GM23248 (cell line): ENCODE measurements at regions not wholly inside any gene's neighbourhood (a gene's known extent, or its start where the extent isn't known, plus 50 kb on each side); places are given as distances from the start of the nearest gene placed in this dataset.

ENCODE experiments used
- DNase-seq: peaks from one replicate; pipeline ENCODE4 v3.0.0-alpha.2; 2015
- H2AFZ ChIP-seq: fragments of 200-600 bp; sonication (generic); 2 replicates; pipeline ENCODE4 v1.6.1; 2016; ENCODE audit warnings: antibody characterized with exemption
- H3F3A ChIP-seq: fragments of 200-600 bp; sonication (generic); 2 replicates; pipeline ENCODE4 v1.6.1; 2016; ENCODE audit warnings: mild to moderate bottlenecking, antibody characterized with exemption, mixed run types; ENCODE audit not compliant: insufficient read depth
- H3K27ac ChIP-seq: fragments of 200-600 bp; sonication (generic); 2 replicates; pipeline ENCODE4 v1.5.1; 2016; ENCODE audit warnings: mild to moderate bottlenecking
- H3K27me3 ChIP-seq: fragments of 200-600 bp; sonication (generic); replicated peaks from 2 replicates; pipeline ENCODE4 v1.6.1; 2016; ENCODE audit warnings: mild to moderate bottlenecking; ENCODE audit not compliant: insufficient read depth
- H3K36me3 ChIP-seq: fragments of 200-600 bp; sonication (generic); 2 replicates; pipeline ENCODE4 v1.6.1; 2016; ENCODE audit warnings: low read depth, mild to moderate bottlenecking
- H3K4me1 ChIP-seq: fragments of 200-600 bp; sonication (generic); 2 replicates; pipeline ENCODE4 v1.6.1; 2016; ENCODE audit warnings: mild to moderate bottlenecking; ENCODE audit not compliant: insufficient read depth
- H3K4me2 ChIP-seq: fragments of 200-600 bp; sonication (generic); one replicate; pipeline ENCODE4 v1.6.1; 2016; ENCODE audit warnings: mild to moderate bottlenecking; ENCODE audit not compliant: unreplicated experiment
- H3K4me3 ChIP-seq: fragments of 200-600 bp; sonication (generic); 2 replicates; pipeline ENCODE4 v1.5.1; 2016; ENCODE audit warnings: mild to moderate bottlenecking
- H3K79me2 ChIP-seq: fragments of 200-600 bp; sonication (generic); 2 replicates; pipeline ENCODE4 v1.6.1; 2016; ENCODE audit warnings: mild to moderate bottlenecking; ENCODE audit not compliant: insufficient read depth
- H3K9ac ChIP-seq: fragments of 200-600 bp; sonication (generic); 2 replicates; pipeline ENCODE4 v1.6.1; 2016; ENCODE audit warnings: mild to moderate bottlenecking
- H3K9me2 ChIP-seq: fragments of 200-600 bp; sonication (generic); 2 replicates; pipeline ENCODE4 v1.6.1; 2016; ENCODE audit warnings: mixed run types, mild to moderate bottlenecking, moderate library complexity; ENCODE audit not compliant: insufficient read depth
- H3K9me3 ChIP-seq: fragments of 200-600 bp; sonication (generic); one replicate; pipeline ENCODE4 v1.6.1; 2017; ENCODE audit warnings: low read depth
- H4K20me1 ChIP-seq: fragments of 200-600 bp; sonication (generic); 2 replicates; pipeline ENCODE4 v1.6.0; 2016; ENCODE audit not compliant: insufficient read depth
- EZH2 ChIP-seq: fragments of 200-600 bp; sonication (generic); IDR thresholded peaks from 2 replicates; pipeline ENCODE4 v1.6.1; 2018; ENCODE audit warnings: antibody characterized with exemption, mild to moderate bottlenecking; ENCODE audit not compliant: insufficient read depth, poor library complexity, severe bottlenecking
- EZH2phosphoT487 ChIP-seq: fragments of 200-600 bp; sonication (generic); IDR thresholded peaks from 2 replicates; pipeline ENCODE4 v1.6.1; 2018; ENCODE audit warnings: antibody characterized with exemption, moderate library complexity, mild to moderate bottlenecking, low read depth; ENCODE audit not compliant: insufficient read depth
- WGBS, 2 experiments: methylation state at CpG; one replicate each; pipeline ENCODE4 v1.1.6; 2015 to 2017; ENCODE audit warnings: low lambda C conversion rate in 2 of 2, low coverage in 1 of 2; ENCODE audit errors: missing lambda C conversion rate in 2 of 2; 5-methylcytosine and 5-hydroxymethylcytosine counted together
- in situ Hi-C: fragments of 300-500 bp; cut with MboI; formaldehyde crosslinking; loops from 2 replicates; pipeline ENCODE4 v1.15.0; 2020

GRCh38 chr15:85935182-85935581, 140.5 kb upstream of the KLHL25 start:
- Histone ChIP-seq H4K20me1 (no peaks in the 10 kb centered on the region), H3K9me3 (no peaks in the 10 kb centered on the region), H3K9me2 (no peaks in the 10 kb centered on the region), H3K27me3 (no peaks in the 10 kb centered on the region), H3F3A (no peaks in the 10 kb centered on the region), H3K36me3 (no peaks in the 10 kb centered on the region), H3K27ac (no peak overlapping the region), H3K9ac (no peak overlapping the region), H3K4me3 (no peak overlapping the region), H2AFZ (no peak overlapping the region), H3K4me2 (no peak overlapping the region), H3K4me1 (no peaks in the 10 kb centered on the region), H3K79me2 (no peaks in the 10 kb centered on the region)
- WGBS, 2 experiments = 13 to 16% methylated on average over 6 of the region's 6 CpGs
- in situ Hi-C loops = no loop called here
- no peak for TF ChIP-seq EZH2phosphoT487
- TF ChIP-seq EZH2 = no peak
- no peak for DNase-seq

- H3F3A ChIP-seq = no peaks in the 10 kb centered on the region
- no peak for DNase-seq
- H3K9ac ChIP-seq = no peak overlapping the region
- no peaks in the 10 kb centered on the region for H3K27me3 ChIP-seq
- TF ChIP-seq EZH2phosphoT487 (no peak), EZH2 (no peak)
- in situ Hi-C loops = no loop called here
- H3K9me3 ChIP-seq = no peaks in the 10 kb centered on the region
- WGBS, 2 experiments = 36 to 54% methylated on average over 4 of the region's 4 CpGs
- H3K4me3 ChIP-seq = no peak overlapping the region
- no peaks in the 10 kb centered on the region for H3K79me2 ChIP-seq
- H3K27ac ChIP-seq = no peak overlapping the region
- no peaks in the 10 kb centered on the region for H3K9me2 ChIP-seq
- H4K20me1 ChIP-seq = no peaks in the 10 kb centered on the region
- no peak overlapping the region for H3K4me2 ChIP-seq
- no peaks in the 10 kb centered on the region for H3K4me1 ChIP-seq
- H3K36me3 ChIP-seq = no peaks in the 10 kb centered on the region
- H2AFZ ChIP-seq = no peak overlapping the region
Measured at GRCh38 chr15:85937661-85938060, 142.0 kb upstream of the AGBL1 start.

GRCh38 chr15:85941186-85941855, 138.3 kb upstream of the AGBL1 start:
- H3K27ac ChIP-seq = no peak overlapping the region

GRCh38 chr15:85942632-85943031, 137.0 kb upstream of the AGBL1 start:
- no peaks in the 10 kb centered on the region for H3K9me3 ChIP-seq
- TF ChIP-seq EZH2 = no peak
- TF ChIP-seq EZH2phosphoT487 = no peak
- no peaks in the 10 kb centered on the region for H3K4me1 ChIP-seq
- no peak overlapping the region for H3K9ac ChIP-seq
- no peaks in the 10 kb centered on the region for H3K36me3 ChIP-seq
- H3K27ac ChIP-seq = no peak overlapping the region
- H3K4me2 ChIP-seq = no peak overlapping the region
- no peaks in the 10 kb centered on the region for H3K27me3 ChIP-seq
- 25 to 30% methylated on average over 5 of the region's 5 CpGs for WGBS, 2 experiments
- no peaks in the 10 kb centered on the region for H3F3A ChIP-seq
- no peaks in the 10 kb centered on the region for H4K20me1 ChIP-seq
- DNase-seq = no peak
- no peak overlapping the region for H3K4me3 ChIP-seq
- in situ Hi-C loops = no loop called here
- no peak overlapping the region for H2AFZ ChIP-seq
- no peaks in the 10 kb centered on the region for H3K79me2 ChIP-seq
- no peaks in the 10 kb centered on the region for H3K9me2 ChIP-seq

More at GRCh38 chr15:85941186-85941855, 138.3 kb upstream of the AGBL1 start:
- TF ChIP-seq EZH2 (no peak), EZH2phosphoT487 (no peak)
- in situ Hi-C loops = no loop called here
- Histone ChIP-seq H4K20me1 (no peaks in the 10 kb centered on the region), H3K36me3 (no peaks in the 10 kb centered on the region), H3K79me2 (no peaks in the 10 kb centered on the region), H3K27me3 (no peaks in the 10 kb centered on the region), H3F3A (no peaks in the 10 kb centered on the region), H3K9me2 (no peaks in the 10 kb centered on the region), H3K4me1 (no peaks in the 10 kb centered on the region), H3K9ac (no peak overlapping the region), H3K4me3 (no peak overlapping the region), H2AFZ (no peak overlapping the region), H3K9me3 (no peaks in the 10 kb centered on the region), H3K4me2 (no peak overlapping the region)
- no peak for DNase-seq
- 66 to 77% methylated on average over 2 of the region's 2 CpGs for WGBS, 2 experiments

GRCh38 chr15:85943151-85943550, 136.5 kb upstream of the AGBL1 start:
- Histone ChIP-seq H3K9ac (no peak overlapping the region), H3F3A (no peaks in the 10 kb centered on the region), H4K20me1 (no peaks in the 10 kb centered on the region), H3K9me2 (no peaks in the 10 kb centered on the region), H3K36me3 (no peaks in the 10 kb centered on the region), H3K9me3 (no peaks in the 10 kb centered on the region), H3K4me2 (no peak overlapping the region), H2AFZ (no peak overlapping the region), H3K27ac (no peak overlapping the region), H3K27me3 (no peaks in the 10 kb centered on the region), H3K4me3 (no peak overlapping the region), H3K4me1 (no peaks in the 10 kb centered on the region), H3K79me2 (no peaks in the 10 kb centered on the region)
- no peak for TF ChIP-seq EZH2
- TF ChIP-seq EZH2phosphoT487 = no peak
- DNase-seq = no peak
- in situ Hi-C loops = no loop called here
- WGBS, 2 experiments = 17 to 21% methylated on average over 4 of the region's 4 CpGs
